ENCODE measurements at regions not wholly inside any gene's neighbourhood (a gene's known extent, or its start where the extent isn't known, plus 50 kb on each side); places are given as distances from the start of the nearest gene placed in this dataset.
A peak's percentile ranks its signal among the peaks of the same experiment; 100 is the strongest.

- Histone ChIP-seq H3K4me3 (no peak overlapping the region), H3K9me2 (ENCODE audit: insufficient read depth) (no peaks in the 10 kb centered on the region), H4K20me1 (ENCODE audit: insufficient read depth) (no peaks in the 10 kb centered on the region), H3K9ac (no peak overlapping the region), H3K36me3 (ENCODE audit: low read depth) (no peaks in the 10 kb centered on the region), H3K27ac (no peak overlapping the region), H3K4me1 (ENCODE audit: insufficient read depth) (no peaks in the 10 kb centered on the region), H2AFZ (no peak overlapping the region), H3K9me3 (ENCODE audit: low read depth) (no peaks in the 10 kb centered on the region), H3K27me3 (replicated peaks; ENCODE audit: insufficient read depth) (no peaks in the 10 kb centered on the region), H3K79me2 (ENCODE audit: insufficient read depth) (no peaks in the 10 kb centered on the region), H3K4me2 (ENCODE audit: unreplicated experiment) (no peak overlapping the region), H3F3A (ENCODE audit: insufficient read depth) (no peaks in the 10 kb centered on the region; the same call in 1 of the 2 replicates)
- TF ChIP-seq EZH2 (IDR thresholded peaks at IDR 0.05; ENCODE audit: insufficient read depth, poor library complexity, severe bottlenecking), result no peak
- no peak for TF ChIP-seq EZH2phosphoT487 (IDR thresholded peaks at IDR 0.05; ENCODE audit: insufficient read depth, low read depth)
- DNase-seq, result no peak
- in situ Hi-C loops (cut with MboI), result no loop called here
These were observed 186.4 kb upstream of the THBS1 start for GRCh38 chr15:39394496-39394895.

DNA sequence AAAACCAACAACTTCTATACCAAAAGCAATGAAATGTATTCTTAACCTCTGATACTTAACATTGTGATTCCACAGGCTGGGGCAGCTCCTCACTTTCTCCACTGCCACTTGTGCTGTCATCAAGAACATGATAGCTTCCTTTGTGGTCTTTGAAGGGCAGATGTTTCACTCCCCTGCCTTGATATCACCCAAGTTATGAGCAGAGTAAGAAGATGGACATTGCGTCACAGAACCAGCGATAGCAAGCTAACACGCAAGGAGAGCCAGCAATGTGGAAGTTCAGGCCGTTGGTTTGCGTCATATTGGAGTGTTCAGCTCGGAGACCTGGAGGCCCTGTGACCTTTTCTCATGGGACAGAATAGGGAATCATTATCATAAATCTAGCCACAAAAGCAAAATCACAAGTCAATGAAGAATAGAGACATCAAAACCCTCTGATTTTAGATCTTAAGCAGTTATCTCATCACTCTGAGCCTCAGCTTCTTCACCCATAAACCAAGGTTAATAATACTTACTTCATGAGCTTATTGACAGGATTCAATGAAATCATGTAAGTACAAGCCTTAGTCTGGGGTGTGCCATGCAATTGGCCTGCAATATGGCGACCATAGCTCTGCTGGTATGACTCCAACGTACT, 183.8 kb upstream of the THBS1 start:
- no peak for DNase-seq
- peaks cover 19% of the 10 kb centered on the region for H3F3A ChIP-seq (ENCODE audit: insufficient read depth)
- no peaks in the 10 kb centered on the region for H3K36me3 ChIP-seq (ENCODE audit: low read depth)
- no peak overlapping the region for H3K4me3 ChIP-seq
- no peaks in the 10 kb centered on the region for H4K20me1 ChIP-seq (ENCODE audit: insufficient read depth)
- H3K9ac ChIP-seq, result no peak overlapping the region
- no peak overlapping the region for H3K27ac ChIP-seq
- TF ChIP-seq EZH2 (IDR thresholded peaks at IDR 0.05; ENCODE audit: insufficient read depth, poor library complexity, severe bottlenecking) (no peak), EZH2phosphoT487 (IDR thresholded peaks at IDR 0.05; ENCODE audit: insufficient read depth, low read depth) (no peak)
- H3K9me3 ChIP-seq (ENCODE audit: low read depth), result no peaks in the 10 kb centered on the region
- no peak overlapping the region for H3K4me2 ChIP-seq (ENCODE audit: unreplicated experiment)
- H3K79me2 ChIP-seq (ENCODE audit: insufficient read depth), result no peaks in the 10 kb centered on the region
- no peaks in the 10 kb centered on the region for H3K9me2 ChIP-seq (ENCODE audit: insufficient read depth)
- in situ Hi-C loops (cut with MboI), result no loop called here
- H3K4me1 ChIP-seq (ENCODE audit: insufficient read depth), result peaks cover 18% of the 10 kb centered on the region
- WGBS, 2 experiments (ENCODE audit: low coverage in 1 of 2, low lambda C conversion rate in 2 of 2, missing lambda C conversion rate in 2 of 2), result 96 to 97% methylated on average over 8 of the region's 8 CpGs
- H3K27me3 ChIP-seq (replicated peaks; ENCODE audit: insufficient read depth), result no peaks in the 10 kb centered on the region
- H2AFZ ChIP-seq, result no peak overlapping the region

DNA sequence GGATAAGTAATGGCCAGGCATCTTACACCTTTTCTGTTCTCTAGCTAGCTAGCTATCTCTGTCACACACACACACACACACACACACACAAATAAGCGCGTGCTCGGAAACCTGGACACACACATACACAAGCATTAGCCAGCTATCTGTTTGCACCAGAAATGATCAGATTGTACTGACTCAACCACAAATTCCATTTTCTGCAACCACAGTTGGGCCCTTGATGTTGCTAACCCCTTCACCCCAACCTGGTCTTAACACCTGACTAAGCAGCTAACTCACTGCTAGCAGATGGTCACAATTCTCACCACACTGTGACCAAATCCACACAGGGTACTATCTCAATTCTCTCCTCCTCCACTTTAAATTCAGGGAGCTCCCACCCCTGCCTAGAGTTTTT, 183.0 kb upstream of the THBS1 start:
- no peaks in the 10 kb centered on the region for H4K20me1 ChIP-seq (ENCODE audit: insufficient read depth)
- no peak overlapping the region for H3K27ac ChIP-seq
- H3K4me2 ChIP-seq (ENCODE audit: unreplicated experiment), result no peak overlapping the region
- H3K27me3 ChIP-seq (replicated peaks; ENCODE audit: insufficient read depth), result no peaks in the 10 kb centered on the region
- 95 to 98% methylated on average over 3 of the region's 3 CpGs for WGBS, 2 experiments (ENCODE audit: low coverage in 1 of 2, low lambda C conversion rate in 2 of 2, missing lambda C conversion rate in 2 of 2)
- in situ Hi-C loops (cut with MboI), result no loop called here
- no peaks in the 10 kb centered on the region for H3K79me2 ChIP-seq (ENCODE audit: insufficient read depth)
- H3K9me2 ChIP-seq (ENCODE audit: insufficient read depth), result no peaks in the 10 kb centered on the region
- no peaks in the 10 kb centered on the region for H3K36me3 ChIP-seq (ENCODE audit: low read depth)
- H3K9ac ChIP-seq, result no peak overlapping the region
- H3K4me3 ChIP-seq, result no peak overlapping the region
- no peaks in the 10 kb centered on the region for H3K9me3 ChIP-seq (ENCODE audit: low read depth)
- no peak for TF ChIP-seq EZH2phosphoT487 (IDR thresholded peaks at IDR 0.05; ENCODE audit: insufficient read depth, low read depth)
- no peak for TF ChIP-seq EZH2 (IDR thresholded peaks at IDR 0.05; ENCODE audit: insufficient read depth, poor library complexity, severe bottlenecking)
- peaks cover 26% of the 10 kb centered on the region for H3F3A ChIP-seq (ENCODE audit: insufficient read depth)
- H3K4me1 ChIP-seq (ENCODE audit: insufficient read depth), result peaks cover 18% of the 10 kb centered on the region
- no peak for DNase-seq
- no peak overlapping the region for H2AFZ ChIP-seq

DNA sequence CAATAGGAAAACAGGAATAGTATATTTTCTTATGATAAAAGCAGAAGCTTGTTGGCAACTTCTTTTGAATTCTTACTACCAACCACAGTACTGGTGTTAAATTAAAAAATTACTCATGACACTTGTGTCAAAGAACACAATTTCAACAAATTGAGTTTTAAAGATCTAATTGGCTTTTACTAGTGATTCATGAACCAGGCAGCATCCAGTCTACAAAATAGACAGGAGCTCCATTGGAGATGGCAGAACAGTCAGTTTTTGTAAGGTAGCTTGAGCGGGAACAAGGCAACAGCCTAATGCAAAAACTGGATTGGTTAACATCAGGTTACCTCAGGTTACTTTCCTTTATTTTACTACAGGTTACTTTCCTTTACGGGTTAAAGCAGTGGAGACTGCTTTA, 181.3 kb upstream of the THBS1 start:
- H3K9me2 ChIP-seq (ENCODE audit: insufficient read depth), result no peaks in the 10 kb centered on the region
- no peaks in the 10 kb centered on the region for H4K20me1 ChIP-seq (ENCODE audit: insufficient read depth)
- H3K4me3 ChIP-seq, result no peak overlapping the region
- H3K9me3 ChIP-seq (ENCODE audit: low read depth), result no peaks in the 10 kb centered on the region
- TF ChIP-seq EZH2 (IDR thresholded peaks at IDR 0.05; ENCODE audit: insufficient read depth, poor library complexity, severe bottlenecking) (no peak), EZH2phosphoT487 (IDR thresholded peaks at IDR 0.05; ENCODE audit: insufficient read depth, low read depth) (no peak)
- no peak for DNase-seq
- 97 to 100% methylated on average over 2 of the region's 2 CpGs for WGBS, 2 experiments (ENCODE audit: low coverage in 1 of 2, low lambda C conversion rate in 2 of 2, missing lambda C conversion rate in 2 of 2)
- H3K27ac ChIP-seq, result no peak overlapping the region
- H3K36me3 ChIP-seq (ENCODE audit: low read depth), result no peaks in the 10 kb centered on the region
- no peak overlapping the region for H3K4me2 ChIP-seq (ENCODE audit: unreplicated experiment)
- no peaks in the 10 kb centered on the region for H3K79me2 ChIP-seq (ENCODE audit: insufficient read depth)
- peaks cover 34% of the 10 kb centered on the region for H3K4me1 ChIP-seq (ENCODE audit: insufficient read depth)
- in situ Hi-C loops (cut with MboI), result no loop called here
- H3K27me3 ChIP-seq (replicated peaks; ENCODE audit: insufficient read depth), result no peaks in the 10 kb centered on the region
- H3F3A ChIP-seq (ENCODE audit: insufficient read depth), result peaks cover 43% of the 10 kb centered on the region
- H3K9ac ChIP-seq, result no peak overlapping the region
- no peak overlapping the region for H2AFZ ChIP-seq

DNA sequence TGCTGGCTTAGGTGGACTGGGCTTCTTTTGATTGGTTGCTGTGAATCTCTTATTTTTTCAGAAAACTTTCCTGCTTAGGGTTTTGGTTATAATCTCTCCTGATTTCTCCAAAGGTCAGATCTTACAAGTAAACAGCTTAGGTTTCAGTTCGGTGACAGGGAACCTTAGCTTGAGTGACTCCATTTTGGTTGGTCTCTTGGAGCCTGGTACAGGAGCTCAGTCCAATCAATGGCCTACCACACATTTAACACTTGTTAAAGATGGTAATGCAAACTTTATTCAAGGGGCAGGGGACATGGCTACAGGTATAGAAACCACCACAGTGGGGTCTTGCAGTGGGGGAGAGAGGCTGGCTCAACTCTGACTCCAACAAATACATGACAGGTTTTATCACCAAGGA, 180.9 kb upstream of the THBS1 start:
- H3F3A ChIP-seq (ENCODE audit: insufficient read depth), result peaks cover 44% of the 10 kb centered on the region
- H3K79me2 ChIP-seq (ENCODE audit: insufficient read depth), result no peaks in the 10 kb centered on the region
- peaks cover 35% of the 10 kb centered on the region for H3K4me1 ChIP-seq (ENCODE audit: insufficient read depth)
- H3K27ac ChIP-seq, result peak overlapping the region; percentile 71
- H3K9me3 ChIP-seq (ENCODE audit: low read depth), result no peaks in the 10 kb centered on the region
- H3K4me2 ChIP-seq (ENCODE audit: unreplicated experiment), result no peak overlapping the region
- H4K20me1 ChIP-seq (ENCODE audit: insufficient read depth), result no peaks in the 10 kb centered on the region
- no peak overlapping the region for H3K9ac ChIP-seq
- H3K4me3 ChIP-seq, result no peak overlapping the region
- H3K36me3 ChIP-seq (ENCODE audit: low read depth), result no peaks in the 10 kb centered on the region
- no peak for DNase-seq
- TF ChIP-seq EZH2phosphoT487 (IDR thresholded peaks at IDR 0.05; ENCODE audit: insufficient read depth, low read depth), result no peak
- H3K27me3 ChIP-seq (replicated peaks; ENCODE audit: insufficient read depth), result no peaks in the 10 kb centered on the region
- no peak overlapping the region for H2AFZ ChIP-seq
- 93 to 100% methylated on average over 1 of the region's 1 CpG for WGBS, 2 experiments (ENCODE audit: low coverage in 1 of 2, low lambda C conversion rate in 2 of 2, missing lambda C conversion rate in 2 of 2)
- in situ Hi-C loops (cut with MboI), result no loop called here
- H3K9me2 ChIP-seq (ENCODE audit: insufficient read depth), result no peaks in the 10 kb centered on the region
